MM.1S (cell line): ENCODE measurements at regions not wholly inside any gene's neighbourhood (a gene's known extent, or its start where the extent isn't known, plus 50 kb on each side); places are given as distances from the start of the nearest gene placed in this dataset.

Source experiments
- EZH2 ChIP-seq: fragments of 300-600 bp; sonication (generic); optimal IDR thresholded peaks from 2 replicates; pipeline ENCODE3; 2017; ENCODE audit warnings: low read depth, mild to moderate bottlenecking, antibody characterized with exemption, low read length, mixed read lengths
- EZH2phosphoT487 ChIP-seq: fragments of 300-600 bp; sonication (generic); IDR thresholded peaks from 2 replicates; pipeline ENCODE4 v1.6.1; 2018; ENCODE audit warnings: antibody characterized with exemption, low read length
- TF ChIP-seq, protein P1 (sequence below): fragments of 300-600 bp; sonication (generic); IDR thresholded peaks from 2 replicates; pipeline ENCODE4 v1.5.1; 2016; ENCODE audit warnings: antibody characterized with exemption, low read length, mixed read lengths

DNA sequence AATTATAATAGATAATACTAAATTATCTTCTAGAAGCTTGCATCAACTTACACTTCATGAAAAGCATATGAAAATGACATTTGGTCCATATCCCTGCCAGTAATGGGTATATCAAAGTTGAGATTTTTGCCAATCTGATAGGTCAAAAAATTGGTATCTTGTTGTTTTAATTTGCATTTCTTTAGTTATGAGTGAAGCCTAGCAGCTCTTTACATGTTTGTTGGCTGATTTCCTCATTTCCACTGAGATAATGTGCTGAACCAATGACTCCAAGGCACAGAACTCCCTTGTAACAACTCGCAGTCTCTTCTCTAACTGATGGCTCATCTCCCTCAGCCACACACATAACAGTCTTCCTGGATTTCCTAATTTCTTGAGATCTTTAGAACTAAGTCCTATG, 175.3 kb upstream of the SESN3 start:
- TF ChIP-seq, protein P1, sequence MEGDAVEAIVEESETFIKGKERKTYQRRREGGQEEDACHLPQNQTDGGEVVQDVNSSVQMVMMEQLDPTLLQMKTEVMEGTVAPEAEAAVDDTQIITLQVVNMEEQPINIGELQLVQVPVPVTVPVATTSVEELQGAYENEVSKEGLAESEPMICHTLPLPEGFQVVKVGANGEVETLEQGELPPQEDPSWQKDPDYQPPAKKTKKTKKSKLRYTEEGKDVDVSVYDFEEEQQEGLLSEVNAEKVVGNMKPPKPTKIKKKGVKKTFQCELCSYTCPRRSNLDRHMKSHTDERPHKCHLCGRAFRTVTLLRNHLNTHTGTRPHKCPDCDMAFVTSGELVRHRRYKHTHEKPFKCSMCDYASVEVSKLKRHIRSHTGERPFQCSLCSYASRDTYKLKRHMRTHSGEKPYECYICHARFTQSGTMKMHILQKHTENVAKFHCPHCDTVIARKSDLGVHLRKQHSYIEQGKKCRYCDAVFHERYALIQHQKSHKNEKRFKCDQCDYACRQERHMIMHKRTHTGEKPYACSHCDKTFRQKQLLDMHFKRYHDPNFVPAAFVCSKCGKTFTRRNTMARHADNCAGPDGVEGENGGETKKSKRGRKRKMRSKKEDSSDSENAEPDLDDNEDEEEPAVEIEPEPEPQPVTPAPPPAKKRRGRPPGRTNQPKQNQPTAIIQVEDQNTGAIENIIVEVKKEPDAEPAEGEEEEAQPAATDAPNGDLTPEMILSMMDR, result no peak
- no peak for TF ChIP-seq EZH2
- no peak for TF ChIP-seq EZH2phosphoT487
